H1 (cell line): ENCODE measurements at regions not wholly inside any gene's neighbourhood (a gene's known extent, or its start where the extent isn't known, plus 50 kb on each side); places are given as distances from the start of the nearest gene placed in this dataset.

ENCODE experiments used
- CEBPB ChIP-seq: IDR thresholded peaks from 2 replicates; pipeline ENCODE4 v1.6.1; 2012; ENCODE audit warnings: low read depth, low read length
- CHD7 ChIP-seq: fragments of 300-600 bp; sonication (generic); IDR thresholded peaks from 2 replicates; pipeline ENCODE4 v1.7.1; 2012; ENCODE audit warnings: low read length, moderate library complexity, mild to moderate bottlenecking, inconsistent platforms; ENCODE audit not compliant: insufficient replicate concordance
- CREB1 ChIP-seq: IDR thresholded peaks from 2 replicates; pipeline ENCODE4 v1.6.1; 2012; ENCODE audit warnings: inconsistent platforms
- EP300 ChIP-seq, 2 experiments: IDR thresholded peaks; 1 replicate in 1 of 2; 2 replicates in 1 of 2; pipeline ENCODE4 v1.6.1; 2011 to 2012; ENCODE audit warnings: low read depth in 2 of 2, low read length in 2 of 2, mild to moderate bottlenecking in 2 of 2, borderline replicate concordance in 1 of 2, inconsistent platforms in 1 of 2, moderate library complexity in 1 of 2
- JUN ChIP-seq: IDR thresholded peaks from 2 replicates; pipeline ENCODE4 v1.6.1; 2011; ENCODE audit warnings: low read depth, mild to moderate bottlenecking, improper control_type of control experiment, low read length
- MAX ChIP-seq: IDR thresholded peaks from 2 replicates; pipeline ENCODE4 v1.6.1; 2012; ENCODE audit warnings: inconsistent platforms
- POLR2A ChIP-seq, 2 experiments: IDR thresholded peaks; 1 replicate in 1 of 2; 2 replicates in 1 of 2; pipeline ENCODE4 v1.6.1; 2011; ENCODE audit warnings: low read depth in 2 of 2, low read length in 2 of 2, mild to moderate bottlenecking in 2 of 2; ENCODE audit errors: control extremely low read depth in 1 of 2
- SAP30 ChIP-seq: fragments of 300-600 bp; sonication (generic); IDR thresholded peaks from 2 replicates; pipeline ENCODE4 v1.7.1; 2012; ENCODE audit warnings: low read length, moderate library complexity, mild to moderate bottlenecking, inconsistent platforms; ENCODE audit not compliant: insufficient read depth, insufficient replicate concordance

GRCh38 chr10:57094083-57094482, 733.0 kb upstream of the ZWINT start (continued):
- TF ChIP-seq CHD7 (no peak), SAP30 (no peak), POLR2A (IDR thresholded peaks at IDR 0.05; ENCODE audit: control extremely low read depth in 1 of 2, low read depth in 2 of 2, low read length in 2 of 2) (no peak), JUN (no peak), CEBPB (no peak), MAX (no peak), EP300 (IDR thresholded peaks at IDR 0.05; ENCODE audit: borderline replicate concordance in 1 of 2, low read depth in 2 of 2, low read length in 2 of 2) (no peak), CREB1 (no peak)
